ENCODE measurements at regions not wholly inside any gene's neighbourhood (a gene's known extent, or its start where the extent isn't known, plus 50 kb on each side); places are given as distances from the start of the nearest gene placed in this dataset.

DNA sequence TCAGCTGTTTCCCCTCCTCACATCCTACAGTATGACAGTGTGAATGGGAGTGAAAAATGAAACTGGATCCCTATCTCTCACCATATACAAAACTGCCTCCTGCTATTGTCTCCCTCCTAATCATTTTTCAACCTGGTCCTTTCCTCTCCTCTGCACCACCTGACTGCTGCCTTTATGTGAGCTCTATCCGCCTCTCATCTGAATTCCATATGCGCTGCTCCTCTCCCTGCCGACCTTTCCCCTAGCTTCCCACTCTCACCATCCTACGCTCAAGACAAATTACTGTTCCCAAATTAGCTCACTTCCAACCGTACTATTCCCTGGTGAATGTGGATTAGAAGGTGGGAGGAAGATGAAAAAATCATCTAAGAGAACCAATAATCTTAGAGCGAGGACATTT, 148.4 kb upstream of the FBXL4 start:
- Histone ChIP-seq H3K4me1 (ENCODE audit: insufficient read depth, poor library complexity, severe bottlenecking) (no peaks in the 10 kb centered on the region), H3K36me3 (ENCODE audit: low read depth) (no peaks in the 10 kb centered on the region)

DNA sequence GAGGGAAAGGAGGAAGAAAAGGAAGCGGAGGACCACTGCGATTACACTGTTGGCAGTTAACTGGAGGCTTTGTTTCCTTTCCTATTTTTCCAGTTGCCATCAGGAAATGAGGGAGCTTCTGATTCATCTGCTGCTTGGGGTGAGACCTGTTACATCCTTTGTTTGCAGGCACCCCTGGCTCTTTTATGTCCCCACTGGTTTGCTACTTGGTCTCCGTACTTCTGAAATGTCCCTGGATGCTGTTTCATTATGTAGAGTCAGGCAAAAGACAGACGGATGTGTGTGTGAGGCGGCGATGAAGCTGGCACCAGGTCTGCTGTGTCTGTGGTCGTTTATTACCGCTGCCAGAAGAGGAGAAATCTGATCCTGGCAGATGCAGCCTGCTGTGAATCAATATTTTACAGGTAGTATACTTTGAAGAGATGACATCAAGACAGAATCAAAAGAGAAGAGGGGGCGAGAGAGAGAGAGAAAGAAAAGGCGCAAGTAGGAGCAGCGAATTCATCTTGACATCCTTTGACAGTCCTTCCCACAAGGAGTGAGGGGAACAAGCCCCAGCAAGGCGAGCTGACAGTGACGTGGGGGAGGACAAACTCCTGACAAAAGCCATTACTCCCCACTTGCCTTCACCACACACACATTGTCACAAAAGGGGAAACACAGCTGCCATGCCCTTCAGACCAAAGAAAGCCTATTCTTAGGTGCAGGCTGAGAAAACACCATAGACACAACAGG, 145.9 kb upstream of the FBXL4 start:
- Histone ChIP-seq H3K27me3 (ENCODE audit: insufficient read depth, poor library complexity, severe bottlenecking) (peaks cover 24% of the 10 kb centered on the region), H3K36me3 (ENCODE audit: low read depth) (no peaks in the 10 kb centered on the region), H3K9me3 (ENCODE audit: severe bottlenecking) (no peaks in the 10 kb centered on the region), H3K27ac (ENCODE audit: poor library complexity, severe bottlenecking) (no peak overlapping the region), H3K4me1 (ENCODE audit: insufficient read depth, poor library complexity, severe bottlenecking) (no peaks in the 10 kb centered on the region), H3K4me3 (ENCODE audit: severe bottlenecking) (no peak overlapping the region)
- TF ChIP-seq, protein P1, sequence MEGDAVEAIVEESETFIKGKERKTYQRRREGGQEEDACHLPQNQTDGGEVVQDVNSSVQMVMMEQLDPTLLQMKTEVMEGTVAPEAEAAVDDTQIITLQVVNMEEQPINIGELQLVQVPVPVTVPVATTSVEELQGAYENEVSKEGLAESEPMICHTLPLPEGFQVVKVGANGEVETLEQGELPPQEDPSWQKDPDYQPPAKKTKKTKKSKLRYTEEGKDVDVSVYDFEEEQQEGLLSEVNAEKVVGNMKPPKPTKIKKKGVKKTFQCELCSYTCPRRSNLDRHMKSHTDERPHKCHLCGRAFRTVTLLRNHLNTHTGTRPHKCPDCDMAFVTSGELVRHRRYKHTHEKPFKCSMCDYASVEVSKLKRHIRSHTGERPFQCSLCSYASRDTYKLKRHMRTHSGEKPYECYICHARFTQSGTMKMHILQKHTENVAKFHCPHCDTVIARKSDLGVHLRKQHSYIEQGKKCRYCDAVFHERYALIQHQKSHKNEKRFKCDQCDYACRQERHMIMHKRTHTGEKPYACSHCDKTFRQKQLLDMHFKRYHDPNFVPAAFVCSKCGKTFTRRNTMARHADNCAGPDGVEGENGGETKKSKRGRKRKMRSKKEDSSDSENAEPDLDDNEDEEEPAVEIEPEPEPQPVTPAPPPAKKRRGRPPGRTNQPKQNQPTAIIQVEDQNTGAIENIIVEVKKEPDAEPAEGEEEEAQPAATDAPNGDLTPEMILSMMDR (IDR thresholded peaks at IDR 0.05; ENCODE audit: poor library complexity, severe bottlenecking), result no peak
- DNase-seq (ENCODE audit: low spot score) (no peak), ATAC-seq (ENCODE audit: low read depth) (no peak)

More for the DNA sequence above, 148.4 kb upstream of the FBXL4 start:
- Histone ChIP-seq H3K4me3 (ENCODE audit: severe bottlenecking) (no peak overlapping the region), H3K27ac (ENCODE audit: poor library complexity, severe bottlenecking) (no peak overlapping the region), H3K9me3 (ENCODE audit: severe bottlenecking) (no peaks in the 10 kb centered on the region), H3K27me3 (ENCODE audit: insufficient read depth, poor library complexity, severe bottlenecking) (peaks cover 24% of the 10 kb centered on the region)
- ATAC-seq (ENCODE audit: low read depth), result no peak
- no peak for DNase-seq (ENCODE audit: low spot score)
- TF ChIP-seq, protein P1 (IDR thresholded peaks at IDR 0.05; ENCODE audit: poor library complexity, severe bottlenecking), result no peak

DNA sequence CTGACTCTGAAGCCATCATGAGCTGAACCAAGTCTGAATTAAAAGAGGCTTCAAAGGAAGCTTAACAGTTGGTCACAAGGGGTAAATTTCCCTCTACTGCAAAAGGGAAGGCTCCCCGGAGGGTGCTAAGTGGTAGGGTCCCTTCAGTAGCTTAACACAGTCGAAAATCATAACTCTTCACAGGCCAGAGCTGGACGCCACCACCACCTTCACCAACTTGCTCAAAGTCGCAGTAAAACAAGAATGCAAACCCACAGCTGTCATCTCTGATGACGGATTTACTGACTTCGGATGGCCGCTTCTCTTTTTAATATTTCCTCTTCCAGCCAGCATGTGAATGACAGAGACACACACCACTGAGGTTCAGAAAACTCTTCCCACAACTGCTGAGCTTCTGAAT, 144.7 kb upstream of the FBXL4 start:
- DNase-seq (ENCODE audit: low spot score) (no peak), ATAC-seq (ENCODE audit: low read depth) (no peak)
- Histone ChIP-seq H3K9me3 (ENCODE audit: severe bottlenecking) (no peaks in the 10 kb centered on the region), H3K27ac (ENCODE audit: poor library complexity, severe bottlenecking) (no peak overlapping the region), H3K27me3 (ENCODE audit: insufficient read depth, poor library complexity, severe bottlenecking) (peaks cover 24% of the 10 kb centered on the region), H3K4me1 (ENCODE audit: insufficient read depth, poor library complexity, severe bottlenecking) (no peaks in the 10 kb centered on the region), H3K4me3 (ENCODE audit: severe bottlenecking) (no peak overlapping the region), H3K36me3 (ENCODE audit: low read depth) (no peaks in the 10 kb centered on the region)
- TF ChIP-seq, protein P1 (IDR thresholded peaks at IDR 0.05; ENCODE audit: poor library complexity, severe bottlenecking), result no peak

DNA sequence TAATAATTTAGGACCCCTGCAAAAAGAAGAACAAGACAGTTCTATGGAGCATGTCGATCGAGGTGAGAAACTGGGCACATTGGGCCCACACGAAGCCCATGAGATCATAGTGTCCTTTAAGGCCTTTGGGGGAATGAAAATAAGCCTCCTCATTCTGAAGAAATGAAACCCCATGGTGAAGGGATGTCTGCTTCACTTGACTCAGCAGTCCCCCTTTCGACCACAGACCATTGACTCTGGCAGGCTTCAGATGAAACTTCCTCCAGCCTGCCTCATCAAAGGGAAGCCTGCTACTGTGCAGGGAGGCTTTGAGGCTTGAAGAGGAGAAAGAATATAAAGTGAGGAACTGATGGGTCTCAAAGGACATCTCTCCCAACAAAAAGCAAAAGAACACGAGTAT, 144.2 kb upstream of the FBXL4 start:
- no peaks in the 10 kb centered on the region for H3K36me3 ChIP-seq (ENCODE audit: low read depth)
- H3K27ac ChIP-seq (ENCODE audit: poor library complexity, severe bottlenecking), result no peak overlapping the region
- no peaks in the 10 kb centered on the region for H3K4me1 ChIP-seq (ENCODE audit: insufficient read depth, poor library complexity, severe bottlenecking)
- TF ChIP-seq, protein P1 (IDR thresholded peaks at IDR 0.05; ENCODE audit: poor library complexity, severe bottlenecking), result no peak
- no peak overlapping the region for H3K4me3 ChIP-seq (ENCODE audit: severe bottlenecking)
- no peak for ATAC-seq (ENCODE audit: low read depth)
- H3K27me3 ChIP-seq (ENCODE audit: insufficient read depth, poor library complexity, severe bottlenecking), result peaks cover 24% of the 10 kb centered on the region
- DNase-seq (ENCODE audit: low spot score), result no peak
- H3K9me3 ChIP-seq (ENCODE audit: severe bottlenecking), result no peaks in the 10 kb centered on the region

DNA sequence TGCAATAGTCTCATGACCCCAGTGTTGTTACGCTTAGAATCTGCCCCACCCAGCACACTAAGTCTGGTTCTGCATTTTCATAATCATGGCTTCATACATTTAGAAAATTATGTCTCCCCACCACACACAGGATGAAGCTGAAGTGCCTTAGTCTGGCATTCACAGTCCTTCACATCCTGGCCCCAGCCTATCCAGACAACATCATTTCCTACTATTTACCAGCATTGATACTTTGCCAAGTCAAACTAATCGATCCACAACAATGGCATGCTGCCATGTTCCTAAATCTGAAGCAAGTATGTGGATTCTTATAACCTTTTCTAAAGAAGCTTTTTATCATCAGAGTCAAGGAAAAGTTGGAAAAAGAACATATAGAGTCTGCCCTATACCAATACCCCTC, 132.4 kb upstream of the FBXL4 start:
- no peak overlapping the region for H3K4me3 ChIP-seq (ENCODE audit: severe bottlenecking)
- DNase-seq (ENCODE audit: low spot score), result no peak
- no peaks in the 10 kb centered on the region for H3K27me3 ChIP-seq (ENCODE audit: insufficient read depth, poor library complexity, severe bottlenecking)
- no peaks in the 10 kb centered on the region for H3K9me3 ChIP-seq (ENCODE audit: severe bottlenecking)
- H3K27ac ChIP-seq (ENCODE audit: poor library complexity, severe bottlenecking), result no peak overlapping the region
- H3K36me3 ChIP-seq (ENCODE audit: low read depth), result no peaks in the 10 kb centered on the region
- ATAC-seq (ENCODE audit: low read depth), result no peak
- TF ChIP-seq, protein P1 (IDR thresholded peaks at IDR 0.05; ENCODE audit: poor library complexity, severe bottlenecking), result no peak
- H3K4me1 ChIP-seq (ENCODE audit: insufficient read depth, poor library complexity, severe bottlenecking), result no peaks in the 10 kb centered on the region
